ENCODE measurements at regions not wholly inside any gene's neighbourhood (a gene's known extent, or its start where the extent isn't known, plus 50 kb on each side); places are given as distances from the start of the nearest gene placed in this dataset.

- no peak overlapping the region for H2AFZ ChIP-seq (ENCODE audit: low read depth, low read length)
- no peak overlapping the region for H3K27ac ChIP-seq (ENCODE audit: low read length)
- H3K9me2 ChIP-seq (ENCODE audit: insufficient read depth, low read length), result no peaks in the 10 kb centered on the region
- H3K9ac ChIP-seq (ENCODE audit: low read length), result no peak overlapping the region
- H3F3A ChIP-seq (ENCODE audit: insufficient read depth, low read length, poor library complexity, severe bottlenecking), result no peaks in the 10 kb centered on the region
- no peaks in the 10 kb centered on the region for H3K79me2 ChIP-seq (replicated peaks; ENCODE audit: insufficient read depth, low read length)
- no peaks in the 10 kb centered on the region for H3K9me3 ChIP-seq (ENCODE audit: low read length)
- no peaks in the 10 kb centered on the region for H3K27me3 ChIP-seq (ENCODE audit: insufficient read depth, low read depth, low read length)
- H3K36me3 ChIP-seq (ENCODE audit: insufficient read depth, low read length), result no peaks in the 10 kb centered on the region
- TF ChIP-seq TAF1 (IDR thresholded peaks at IDR 0.05; ENCODE audit: low read depth) (no peak), POLR2AphosphoS5 (IDR thresholded peaks at IDR 0.05) (no peak), MXI1 (conservative IDR thresholded peaks at IDR 0.05; ENCODE audit: poor library complexity, severe bottlenecking) (no peak), RAD21 (conservative IDR thresholded peaks at IDR 0.05) (no peak), EZH2 (IDR thresholded peaks at IDR 0.05; ENCODE audit: borderline replicate concordance, insufficient read depth, low read length, poor library complexity, severe bottlenecking) (no peak), REST (IDR thresholded peaks at IDR 0.05; ENCODE audit: borderline replicate concordance) (no peak), CTCF (IDR thresholded peaks at IDR 0.05; ENCODE audit: poor library complexity, severe bottlenecking) (no peak), EP300 (conservative IDR thresholded peaks at IDR 0.05; ENCODE audit: poor library complexity, severe bottlenecking) (no peak), SMC3 (conservative IDR thresholded peaks at IDR 0.05; ENCODE audit: poor library complexity) (no peak)
- H3K4me3 ChIP-seq (ENCODE audit: low read length), result no peak overlapping the region
- no peak overlapping the region for H3K4me2 ChIP-seq (ENCODE audit: low read length)
- no peaks in the 10 kb centered on the region for H4K20me1 ChIP-seq (ENCODE audit: insufficient read depth)
Measured at GRCh38 chr7:113825832-113826231, 93.0 kb downstream of the PPP1R3A start.

- TF ChIP-seq TAF1 (IDR thresholded peaks at IDR 0.05; ENCODE audit: low read depth) (no peak), SMC3 (conservative IDR thresholded peaks at IDR 0.05; ENCODE audit: poor library complexity) (no peak), CTCF (IDR thresholded peaks at IDR 0.05; ENCODE audit: poor library complexity, severe bottlenecking) (no peak), REST (IDR thresholded peaks at IDR 0.05; ENCODE audit: borderline replicate concordance) (no peak), EP300 (conservative IDR thresholded peaks at IDR 0.05; ENCODE audit: poor library complexity, severe bottlenecking) (no peak)
- Histone ChIP-seq H3K9me2 (ENCODE audit: insufficient read depth, low read length) (no peaks in the 10 kb centered on the region), H3K9me3 (ENCODE audit: low read length) (no peaks in the 10 kb centered on the region), H3K27ac (ENCODE audit: low read length) (no peak overlapping the region), H4K20me1 (ENCODE audit: insufficient read depth) (no peaks in the 10 kb centered on the region), H3K36me3 (ENCODE audit: insufficient read depth, low read length) (no peaks in the 10 kb centered on the region), H3F3A (ENCODE audit: insufficient read depth, low read length, poor library complexity, severe bottlenecking) (no peaks in the 10 kb centered on the region), H2AFZ (ENCODE audit: low read depth, low read length) (no peak overlapping the region), H3K9ac (ENCODE audit: low read length) (no peak overlapping the region), H3K4me2 (ENCODE audit: low read length) (no peak overlapping the region), H3K27me3 (ENCODE audit: insufficient read depth, low read depth, low read length) (no peaks in the 10 kb centered on the region), H3K79me2 (replicated peaks; ENCODE audit: insufficient read depth, low read length) (no peaks in the 10 kb centered on the region), H3K4me3 (ENCODE audit: low read length) (no peak overlapping the region)
Measured at GRCh38 chr7:113824117-113824823, 94.5 kb downstream of the PPP1R3A start.
